ENCODE measurements at regions not wholly inside any gene's neighbourhood (a gene's known extent, or its start where the extent isn't known, plus 50 kb on each side); places are given as distances from the start of the nearest gene placed in this dataset.

DNA sequence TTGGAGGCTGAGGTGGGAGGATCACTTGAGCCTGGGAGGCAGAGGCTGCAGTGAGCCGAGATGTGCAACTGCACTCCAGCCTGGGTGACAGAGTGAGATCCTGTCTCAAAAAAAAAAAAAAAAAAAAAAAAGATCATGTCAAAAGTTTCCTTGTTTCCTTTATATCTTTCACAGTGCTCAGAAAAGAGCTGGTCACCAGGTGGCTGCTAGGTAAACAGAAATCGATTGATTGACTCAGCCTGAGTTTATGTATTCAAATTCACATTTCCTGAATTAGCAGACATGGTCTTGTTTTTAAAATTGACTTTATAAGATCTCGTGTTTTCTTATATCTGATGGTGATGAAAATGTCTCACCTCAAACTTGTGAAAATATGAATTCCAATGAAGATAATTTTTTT is 261.8 kb upstream of the FANCL start:
- Histone ChIP-seq H3K9ac (ENCODE audit: insufficient read length, low read depth) (no peak overlapping the region), H3K27me3 (ENCODE audit: insufficient read depth, insufficient read length) (no peaks in the 10 kb centered on the region), H3K36me3 (ENCODE audit: insufficient read depth, insufficient read length, low read length) (no peaks in the 10 kb centered on the region), H3K4me1 (ENCODE audit: insufficient read depth, insufficient read length) (no peaks in the 10 kb centered on the region), H3K4me3 (ENCODE audit: insufficient read length, low read depth) (no peak overlapping the region), H3K9me3 (ENCODE audit: insufficient read depth, low read length) (no peaks in the 10 kb centered on the region)
- DNase-seq (ENCODE audit: low read depth, low spot score): no peak
- TF ChIP-seq SUZ12 (IDR thresholded peaks at IDR 0.05; ENCODE audit: extremely low read depth, insufficient read depth, insufficient read length) (no peak), ZNF274 (IDR thresholded peaks at IDR 0.05; ENCODE audit: low read depth, low read length) (no peak), YY1 (IDR thresholded peaks at IDR 0.05; ENCODE audit: insufficient read depth, insufficient read length) (no peak)

DNA sequence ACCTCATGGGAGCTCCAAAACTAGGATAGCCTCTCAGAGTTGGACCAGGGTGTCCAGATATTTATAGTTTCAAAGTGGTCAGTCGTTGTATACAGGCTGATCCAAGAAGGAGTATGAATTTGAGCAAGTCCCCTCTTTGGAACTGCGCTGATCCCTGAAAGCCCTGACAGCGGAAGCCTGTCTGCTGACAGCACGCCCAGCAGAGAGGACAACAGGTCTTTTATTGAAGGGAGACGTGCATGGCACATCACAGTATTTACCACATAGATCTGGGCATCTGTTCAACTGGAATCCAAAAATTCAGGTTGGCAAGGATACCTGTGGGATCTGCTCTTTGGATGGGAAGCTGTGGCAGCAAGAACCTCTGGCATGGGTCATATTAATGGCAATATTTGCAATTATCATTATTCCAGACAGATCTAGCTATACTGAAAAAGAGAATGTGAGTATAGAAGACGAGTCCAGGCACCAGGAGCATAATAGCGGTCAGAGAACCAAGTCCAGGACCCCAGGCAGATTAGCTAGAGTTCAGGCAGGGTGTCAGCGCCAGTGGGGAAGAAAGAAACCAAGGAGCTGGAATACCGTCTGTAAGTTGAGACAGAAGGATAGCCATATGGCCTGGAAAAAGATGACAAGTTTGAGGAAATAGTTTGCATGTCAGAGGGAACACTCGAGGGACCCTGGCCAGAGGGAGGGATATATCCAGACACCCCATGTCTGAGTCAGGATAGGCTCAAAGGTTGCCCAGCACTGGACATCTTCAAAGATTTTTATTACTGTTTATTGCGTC is 260.4 kb upstream of the FANCL start:
- Histone ChIP-seq H3K4me1 (ENCODE audit: insufficient read depth, insufficient read length) (no peaks in the 10 kb centered on the region), H3K36me3 (ENCODE audit: insufficient read depth, insufficient read length, low read length) (no peaks in the 10 kb centered on the region), H3K4me3 (ENCODE audit: insufficient read length, low read depth) (no peak overlapping the region), H3K9me3 (ENCODE audit: insufficient read depth, low read length) (no peaks in the 10 kb centered on the region), H3K9ac (ENCODE audit: insufficient read length, low read depth) (no peak overlapping the region), H3K27me3 (ENCODE audit: insufficient read depth, insufficient read length) (no peaks in the 10 kb centered on the region)
- TF ChIP-seq SUZ12 (IDR thresholded peaks at IDR 0.05; ENCODE audit: extremely low read depth, insufficient read depth, insufficient read length): no peak
- TF ChIP-seq YY1 (IDR thresholded peaks at IDR 0.05; ENCODE audit: insufficient read depth, insufficient read length): no peak
- no peak for TF ChIP-seq ZNF274 (IDR thresholded peaks at IDR 0.05; ENCODE audit: low read depth, low read length)
- DNase-seq (ENCODE audit: low read depth, low spot score): no peak

DNA sequence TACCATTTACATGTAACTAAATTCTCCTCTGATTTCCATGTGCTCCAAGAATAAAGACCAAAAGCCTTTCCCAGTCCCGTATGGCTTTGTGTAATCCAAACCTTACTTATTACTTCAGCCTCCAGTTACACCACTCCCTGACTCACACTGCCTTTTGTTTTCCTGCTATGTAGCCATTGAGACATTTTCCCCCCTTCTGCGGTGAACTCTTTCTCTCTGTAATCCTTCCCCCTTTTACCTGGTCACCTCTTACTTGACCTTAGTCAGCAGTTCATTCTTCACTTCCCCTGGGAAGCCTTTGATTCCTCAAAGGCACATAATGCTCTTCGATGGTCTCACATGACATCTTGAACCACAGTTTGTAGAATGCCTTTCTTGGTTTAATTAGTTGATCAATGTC is 256.0 kb upstream of the FANCL start:
- no peaks in the 10 kb centered on the region for H3K27me3 ChIP-seq (ENCODE audit: insufficient read depth, insufficient read length)
- no peaks in the 10 kb centered on the region for H3K9me3 ChIP-seq (ENCODE audit: insufficient read depth, low read length)
- H3K4me3 ChIP-seq (ENCODE audit: insufficient read length, low read depth): no peak overlapping the region
- TF ChIP-seq SUZ12 (IDR thresholded peaks at IDR 0.05; ENCODE audit: extremely low read depth, insufficient read depth, insufficient read length) (no peak), ZNF274 (IDR thresholded peaks at IDR 0.05; ENCODE audit: low read depth, low read length) (no peak), YY1 (IDR thresholded peaks at IDR 0.05; ENCODE audit: insufficient read depth, insufficient read length) (no peak)
- no peak overlapping the region for H3K9ac ChIP-seq (ENCODE audit: insufficient read length, low read depth)
- H3K4me1 ChIP-seq (ENCODE audit: insufficient read depth, insufficient read length): no peaks in the 10 kb centered on the region
- peak; percentile 62 for DNase-seq (ENCODE audit: low read depth, low spot score)
- no peaks in the 10 kb centered on the region for H3K36me3 ChIP-seq (ENCODE audit: insufficient read depth, insufficient read length, low read length)

DNA sequence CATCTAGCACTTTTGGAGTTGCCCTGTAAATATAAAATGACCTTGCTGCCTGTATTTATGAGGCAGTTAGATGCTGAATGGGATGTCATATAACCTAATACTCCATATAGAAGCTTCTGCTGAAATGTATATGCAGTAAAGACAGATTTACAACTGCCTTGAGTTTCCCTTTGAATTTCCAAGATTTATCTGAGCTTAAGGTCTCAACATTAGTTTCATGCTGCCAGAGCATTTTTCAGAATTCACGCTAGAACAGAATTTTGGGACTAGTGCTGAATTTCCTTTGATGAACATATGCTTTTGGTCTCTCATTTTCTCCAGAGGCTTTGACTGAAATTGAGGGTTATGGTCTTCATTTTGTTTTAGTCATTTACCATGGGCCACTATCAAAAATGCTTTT is 254.7 kb upstream of the FANCL start:
- DNase-seq (ENCODE audit: low read depth, low spot score): no peak
- H3K27me3 ChIP-seq (ENCODE audit: insufficient read depth, insufficient read length): no peaks in the 10 kb centered on the region
- no peak overlapping the region for H3K4me3 ChIP-seq (ENCODE audit: insufficient read length, low read depth)
- no peaks in the 10 kb centered on the region for H3K4me1 ChIP-seq (ENCODE audit: insufficient read depth, insufficient read length)
- H3K9ac ChIP-seq (ENCODE audit: insufficient read length, low read depth): no peak overlapping the region
- TF ChIP-seq ZNF274 (IDR thresholded peaks at IDR 0.05; ENCODE audit: low read depth, low read length) (no peak), SUZ12 (IDR thresholded peaks at IDR 0.05; ENCODE audit: extremely low read depth, insufficient read depth, insufficient read length) (no peak), YY1 (IDR thresholded peaks at IDR 0.05; ENCODE audit: insufficient read depth, insufficient read length) (no peak)
- H3K9me3 ChIP-seq (ENCODE audit: insufficient read depth, low read length): no peaks in the 10 kb centered on the region
- no peaks in the 10 kb centered on the region for H3K36me3 ChIP-seq (ENCODE audit: insufficient read depth, insufficient read length, low read length)

DNA sequence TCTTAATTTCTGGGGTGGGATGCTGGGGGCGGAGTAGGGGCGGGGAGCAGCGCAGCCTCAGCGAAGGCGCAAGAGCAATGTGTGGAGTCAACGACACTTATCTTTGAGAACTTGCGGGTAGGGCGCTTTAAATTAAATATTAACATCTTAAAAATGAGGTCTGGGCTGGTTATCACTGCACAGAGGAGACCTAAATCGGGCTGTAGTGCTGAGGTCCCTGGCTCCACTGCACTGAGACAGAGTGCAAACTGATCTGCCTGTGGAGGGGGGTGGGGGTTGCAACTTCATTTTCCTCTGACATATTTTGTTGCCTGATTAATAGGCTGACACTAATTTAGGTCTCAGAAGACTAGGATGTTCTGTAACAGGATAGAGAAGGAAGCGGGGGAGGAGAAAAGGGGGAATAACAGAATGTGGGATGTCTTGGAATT is 253.0 kb upstream of the FANCL start:
- Histone ChIP-seq H3K4me3 (ENCODE audit: insufficient read length, low read depth) (no peak overlapping the region), H3K27me3 (ENCODE audit: insufficient read depth, insufficient read length) (no peaks in the 10 kb centered on the region), H3K9ac (ENCODE audit: insufficient read length, low read depth) (no peak overlapping the region), H3K36me3 (ENCODE audit: insufficient read depth, insufficient read length, low read length) (no peaks in the 10 kb centered on the region), H3K9me3 (ENCODE audit: insufficient read depth, low read length) (no peaks in the 10 kb centered on the region), H3K4me1 (ENCODE audit: insufficient read depth, insufficient read length) (no peaks in the 10 kb centered on the region)
- no peak for TF ChIP-seq SUZ12 (IDR thresholded peaks at IDR 0.05; ENCODE audit: extremely low read depth, insufficient read depth, insufficient read length)
- no peak for TF ChIP-seq YY1 (IDR thresholded peaks at IDR 0.05; ENCODE audit: insufficient read depth, insufficient read length)
- TF ChIP-seq ZNF274 (IDR thresholded peaks at IDR 0.05; ENCODE audit: low read depth, low read length): no peak
- no peak for DNase-seq (ENCODE audit: low read depth, low spot score)

DNA sequence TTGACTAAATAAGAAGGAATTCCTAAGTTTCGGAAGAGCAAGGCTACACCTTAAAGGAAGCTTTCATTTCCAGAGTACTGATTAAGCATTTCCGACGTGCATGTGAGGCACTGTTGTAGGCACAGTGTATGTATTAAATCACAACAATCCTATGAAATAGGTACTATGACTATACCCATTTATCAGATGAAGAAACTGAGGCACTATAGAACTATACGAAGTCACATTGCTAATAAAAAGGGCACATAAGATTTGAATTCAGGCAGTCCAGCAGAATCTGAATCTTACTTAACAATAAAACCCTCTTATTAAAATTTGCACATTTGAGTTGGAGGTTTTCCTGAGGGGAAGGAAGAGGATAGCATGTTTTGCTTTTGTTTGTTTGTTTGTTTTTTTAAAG is 243.5 kb upstream of the FANCL start:
- TF ChIP-seq ZNF274 (IDR thresholded peaks at IDR 0.05; ENCODE audit: low read depth, low read length): no peak
- TF ChIP-seq YY1 (IDR thresholded peaks at IDR 0.05; ENCODE audit: insufficient read depth, insufficient read length): no peak
- TF ChIP-seq SUZ12 (IDR thresholded peaks at IDR 0.05; ENCODE audit: extremely low read depth, insufficient read depth, insufficient read length): no peak
- no peak overlapping the region for H3K4me3 ChIP-seq (ENCODE audit: insufficient read length, low read depth)
- no peak overlapping the region for H3K9ac ChIP-seq (ENCODE audit: insufficient read length, low read depth)
- no peaks in the 10 kb centered on the region for H3K36me3 ChIP-seq (ENCODE audit: insufficient read depth, insufficient read length, low read length)
- no peaks in the 10 kb centered on the region for H3K27me3 ChIP-seq (ENCODE audit: insufficient read depth, insufficient read length)
- H3K4me1 ChIP-seq (ENCODE audit: insufficient read depth, insufficient read length): no peaks in the 10 kb centered on the region
- DNase-seq (ENCODE audit: low read depth, low spot score): no peak
- H3K9me3 ChIP-seq (ENCODE audit: insufficient read depth, low read length): peaks cover 8% of the 10 kb centered on the region; the same call in 1 of the 2 replicates

DNA sequence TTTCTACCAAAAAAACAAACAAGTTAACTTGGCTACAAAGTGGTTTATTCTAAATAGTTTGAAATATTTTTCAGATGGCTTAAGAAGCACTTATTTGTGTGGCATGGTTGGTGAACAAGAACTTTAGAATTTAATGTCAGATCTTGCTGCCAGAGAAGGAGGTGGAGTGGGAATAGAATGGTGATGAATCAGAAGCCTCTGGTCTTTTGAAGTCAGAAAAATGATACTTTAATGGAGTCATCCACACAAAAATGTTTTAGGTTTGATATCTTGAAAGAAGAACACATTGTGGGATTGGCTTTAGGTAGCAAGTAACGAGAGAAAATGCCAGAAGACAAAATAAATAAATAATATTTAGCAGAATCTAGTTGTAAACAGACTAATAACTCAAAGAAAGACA is 243.1 kb upstream of the FANCL start:
- no peak for TF ChIP-seq SUZ12 (IDR thresholded peaks at IDR 0.05; ENCODE audit: extremely low read depth, insufficient read depth, insufficient read length)
- no peak for TF ChIP-seq ZNF274 (IDR thresholded peaks at IDR 0.05; ENCODE audit: low read depth, low read length)
- TF ChIP-seq YY1 (IDR thresholded peaks at IDR 0.05; ENCODE audit: insufficient read depth, insufficient read length): no peak
- no peak for DNase-seq (ENCODE audit: low read depth, low spot score)
- Histone ChIP-seq H3K36me3 (ENCODE audit: insufficient read depth, insufficient read length, low read length) (no peaks in the 10 kb centered on the region), H3K27me3 (ENCODE audit: insufficient read depth, insufficient read length) (no peaks in the 10 kb centered on the region), H3K9ac (ENCODE audit: insufficient read length, low read depth) (no peak overlapping the region), H3K4me1 (ENCODE audit: insufficient read depth, insufficient read length) (no peaks in the 10 kb centered on the region), H3K9me3 (ENCODE audit: insufficient read depth, low read length) (peaks cover 8% of the 10 kb centered on the region; the same call in 1 of the 2 replicates), H3K4me3 (ENCODE audit: insufficient read length, low read depth) (no peak overlapping the region)
